OCI-LY3 (cell line): ENCODE measurements at regions not wholly inside any gene's neighbourhood (a gene's known extent, or its start where the extent isn't known, plus 50 kb on each side); places are given as distances from the start of the nearest gene placed in this dataset.

Experiments used
- EZH2phosphoT487 ChIP-seq: fragments of 200-600 bp; shearing (Covaris generic); IDR thresholded peaks from 2 replicates; pipeline ENCODE4 v1.6.1; 2018; ENCODE audit warnings: antibody characterized with exemption, mixed run types, low read depth
- TF ChIP-seq, protein P1 (sequence below): fragments of 200-600, 300-600 bp; sonication (generic); IDR thresholded peaks from 2 replicates; pipeline ENCODE4 v1.5.1; 2014; ENCODE audit warnings: antibody characterized with exemption, low read length, low read depth

DNA sequence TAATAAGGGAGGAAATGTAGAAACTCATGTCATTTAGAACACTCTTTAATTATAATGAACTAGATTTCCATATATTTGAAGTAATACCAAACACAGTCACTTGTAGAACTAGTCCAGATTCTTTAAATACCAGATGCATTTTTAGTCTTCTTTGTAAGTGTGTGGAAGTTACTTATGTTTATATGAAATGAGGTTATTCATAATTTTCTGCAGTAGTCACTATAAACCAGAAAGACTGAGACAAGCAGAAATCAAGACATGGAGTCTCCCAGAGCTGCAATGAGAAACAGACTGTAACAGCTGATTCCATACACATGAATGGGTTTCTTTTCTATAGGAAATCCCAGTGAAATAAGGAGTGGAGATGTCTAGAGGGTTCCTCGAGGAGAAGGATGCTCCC lies 216.6 kb upstream of the ZP4 start:
- TF ChIP-seq, protein P1, sequence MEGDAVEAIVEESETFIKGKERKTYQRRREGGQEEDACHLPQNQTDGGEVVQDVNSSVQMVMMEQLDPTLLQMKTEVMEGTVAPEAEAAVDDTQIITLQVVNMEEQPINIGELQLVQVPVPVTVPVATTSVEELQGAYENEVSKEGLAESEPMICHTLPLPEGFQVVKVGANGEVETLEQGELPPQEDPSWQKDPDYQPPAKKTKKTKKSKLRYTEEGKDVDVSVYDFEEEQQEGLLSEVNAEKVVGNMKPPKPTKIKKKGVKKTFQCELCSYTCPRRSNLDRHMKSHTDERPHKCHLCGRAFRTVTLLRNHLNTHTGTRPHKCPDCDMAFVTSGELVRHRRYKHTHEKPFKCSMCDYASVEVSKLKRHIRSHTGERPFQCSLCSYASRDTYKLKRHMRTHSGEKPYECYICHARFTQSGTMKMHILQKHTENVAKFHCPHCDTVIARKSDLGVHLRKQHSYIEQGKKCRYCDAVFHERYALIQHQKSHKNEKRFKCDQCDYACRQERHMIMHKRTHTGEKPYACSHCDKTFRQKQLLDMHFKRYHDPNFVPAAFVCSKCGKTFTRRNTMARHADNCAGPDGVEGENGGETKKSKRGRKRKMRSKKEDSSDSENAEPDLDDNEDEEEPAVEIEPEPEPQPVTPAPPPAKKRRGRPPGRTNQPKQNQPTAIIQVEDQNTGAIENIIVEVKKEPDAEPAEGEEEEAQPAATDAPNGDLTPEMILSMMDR = no peak
- no peak for TF ChIP-seq EZH2phosphoT487
